DMS 273 treated with DMSO at 0.1 percent for 48 hours (cell line): ENCODE measurements at regions not wholly inside any gene's neighbourhood (a gene's known extent, or its start where the extent isn't known, plus 50 kb on each side); places are given as distances from the start of the nearest gene placed in this dataset.
"Not testable (repeated sequence)": the region's sequence is repeated elsewhere in the genome, so short reads cannot be mapped to it uniquely, and the experiment has no call there.

Experiments
- DNase-seq: peaks from one replicate; lab custom pipeline; 2025; lab: John Stamatoyannopoulos, UW

DNA sequence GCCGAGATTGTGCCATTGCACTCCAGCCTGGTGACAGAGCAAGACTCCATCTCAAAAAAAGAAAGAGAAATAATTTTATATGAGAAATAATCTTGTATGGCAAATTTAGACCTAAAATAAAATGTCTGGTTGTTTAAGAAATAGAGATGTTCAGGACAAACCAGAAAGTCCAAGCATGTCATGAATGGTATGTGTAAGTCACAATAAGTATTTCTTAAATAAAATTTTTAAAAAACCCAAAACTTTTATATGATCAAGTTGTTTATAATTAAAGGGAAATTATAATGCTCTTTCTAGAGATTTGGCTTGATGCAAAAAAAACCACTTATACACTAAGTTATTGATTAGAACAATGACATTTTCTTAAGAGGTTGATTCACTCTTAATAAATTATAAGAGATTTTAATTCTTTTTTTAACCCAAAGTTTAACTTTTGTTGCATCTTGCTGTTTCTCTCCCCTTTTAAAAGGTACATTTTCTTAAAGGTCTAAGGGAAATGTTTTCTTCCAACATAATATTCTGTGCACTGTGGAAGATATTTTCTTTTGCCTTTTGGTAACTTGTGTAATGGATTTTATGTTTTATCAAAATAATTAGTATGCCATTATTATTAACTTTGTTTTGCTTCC is 105.7 kb downstream of the RTP4 start:
- DNase-seq: no peak

GRCh38 chr3:187466306-187466705 is 98.1 kb downstream of the RTP4 start:
- not testable (repeated sequence) for DNase-seq

DNA sequence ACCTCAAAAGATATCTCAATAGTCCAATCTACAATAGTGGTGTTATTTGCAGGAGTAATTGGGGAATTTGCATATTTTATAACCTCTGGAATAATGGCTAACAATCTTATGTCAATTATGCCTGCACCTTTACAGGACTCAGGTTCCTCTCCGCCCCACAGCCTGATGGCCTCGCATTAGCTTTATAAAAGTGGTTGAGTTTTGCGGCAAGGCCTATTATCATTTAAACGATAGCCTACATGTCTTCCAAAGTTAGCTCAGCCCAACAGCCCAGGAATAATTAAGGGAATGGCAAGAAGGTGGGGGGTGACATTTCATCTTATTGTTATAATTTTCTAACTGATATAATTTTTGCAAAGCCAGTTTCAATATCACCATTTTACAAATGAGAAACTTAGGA is 97.3 kb downstream of the RTP4 start:
- DNase-seq: no peak

DNA sequence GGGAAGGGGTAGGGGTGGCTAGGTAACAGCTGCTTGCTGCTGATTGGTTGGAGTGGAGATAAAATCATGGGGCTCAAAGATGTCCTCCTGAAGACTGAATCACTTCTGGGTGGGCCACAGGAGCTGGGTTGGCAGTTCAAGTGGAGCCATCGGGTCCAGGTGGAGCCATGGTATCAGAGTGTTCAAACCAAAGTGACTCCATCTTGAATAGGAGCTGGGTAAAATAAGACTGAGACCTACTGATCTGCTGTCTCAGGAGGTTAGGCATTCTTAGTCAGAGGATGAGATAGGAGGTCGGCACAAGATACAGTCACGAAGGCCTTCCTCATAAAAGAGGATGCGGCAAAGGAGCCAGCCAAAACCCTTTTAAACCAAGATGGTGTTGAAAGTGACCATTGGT is 96.5 kb downstream of the RTP4 start:
- DNase-seq: no peak

- DNase-seq: no peak
Measured at GRCh38 chr3:187458921-187459320, 90.7 kb downstream of the RTP4 start.

GRCh38 chr3:187458383-187458782 is 90.2 kb downstream of the RTP4 start:
- no peak for DNase-seq

- DNase-seq: no peak
Measured at GRCh38 chr3:187456250-187456649, 88.1 kb downstream of the RTP4 start.

- DNase-seq: no peak
Measured at GRCh38 chr3:187454085-187454815, 86.1 kb downstream of the RTP4 start.

GRCh38 chr3:187450431-187451190 is 82.4 kb downstream of the RTP4 start:
- no peak for DNase-seq

GRCh38 chr3:187448674-187449073 is 80.5 kb downstream of the RTP4 start:
- no peak for DNase-seq

DNA sequence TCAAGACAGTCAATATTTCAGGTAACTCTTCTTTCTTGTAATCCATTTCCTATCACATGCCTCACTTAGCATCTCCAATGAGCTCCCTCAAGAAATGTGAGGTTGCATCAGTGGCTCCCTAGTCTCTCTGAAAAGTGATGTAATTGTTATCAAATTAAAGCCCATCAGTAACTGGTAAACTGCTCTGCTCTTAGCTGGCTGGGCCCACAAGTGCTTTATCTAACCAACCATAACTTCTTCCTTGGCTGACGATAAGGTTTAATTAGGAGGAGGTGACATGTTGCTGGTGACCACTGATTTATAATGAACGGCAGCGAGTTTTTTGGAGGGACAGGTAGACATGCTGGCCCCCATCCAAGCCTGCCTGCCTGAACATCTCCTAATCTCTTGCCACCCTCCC is 79.6 kb downstream of the RTP4 start:
- DNase-seq: no peak

DNA sequence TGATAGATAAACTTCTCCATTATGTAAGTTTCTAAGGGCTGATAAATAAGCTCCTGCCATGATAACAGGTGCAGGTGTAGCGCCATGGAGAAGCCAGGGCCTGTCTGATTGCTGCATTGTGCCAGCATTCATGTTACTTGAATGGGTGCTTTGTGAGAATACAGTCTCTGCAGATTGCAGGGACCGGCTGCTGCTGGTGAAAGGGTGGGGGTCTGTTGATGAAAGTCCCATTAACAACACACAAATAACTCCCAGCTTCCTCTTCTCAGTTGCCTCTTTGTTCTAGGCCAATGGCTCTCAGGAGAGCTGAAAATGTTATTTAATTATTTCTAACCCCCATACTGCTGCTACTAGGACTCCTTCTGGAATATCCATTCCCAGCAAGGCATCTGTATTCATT is 77.2 kb downstream of the RTP4 start:
- DNase-seq: no peak

- DNase-seq: no peak
Measured at GRCh38 chr3:187434524-187434923, 66.3 kb downstream of the RTP4 start.

DNA sequence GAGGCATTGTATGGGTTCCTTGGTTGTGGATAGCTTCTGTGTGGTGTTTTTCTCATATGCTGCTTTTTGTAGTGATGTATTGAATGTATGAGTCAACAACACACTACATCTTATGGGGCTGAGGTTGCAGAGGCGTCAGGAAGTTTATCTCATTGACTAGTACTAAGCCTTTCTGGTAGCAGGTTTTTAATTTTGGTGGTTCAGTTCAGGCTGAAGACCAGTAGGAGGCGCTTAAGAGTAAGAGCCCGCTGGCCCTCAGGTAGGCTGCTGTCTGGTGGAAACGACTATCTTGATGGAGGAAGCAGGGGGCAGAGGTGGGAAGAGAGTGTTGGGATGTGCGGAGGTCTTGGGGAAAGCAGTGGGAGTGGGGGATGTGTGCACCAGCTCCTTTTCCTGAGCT is 62.4 kb downstream of the RTP4 start:
- DNase-seq: no peak
